ENCODE measurements at regions not wholly inside any gene's neighbourhood (a gene's known extent, or its start where the extent isn't known, plus 50 kb on each side); places are given as distances from the start of the nearest gene placed in this dataset.

DNA sequence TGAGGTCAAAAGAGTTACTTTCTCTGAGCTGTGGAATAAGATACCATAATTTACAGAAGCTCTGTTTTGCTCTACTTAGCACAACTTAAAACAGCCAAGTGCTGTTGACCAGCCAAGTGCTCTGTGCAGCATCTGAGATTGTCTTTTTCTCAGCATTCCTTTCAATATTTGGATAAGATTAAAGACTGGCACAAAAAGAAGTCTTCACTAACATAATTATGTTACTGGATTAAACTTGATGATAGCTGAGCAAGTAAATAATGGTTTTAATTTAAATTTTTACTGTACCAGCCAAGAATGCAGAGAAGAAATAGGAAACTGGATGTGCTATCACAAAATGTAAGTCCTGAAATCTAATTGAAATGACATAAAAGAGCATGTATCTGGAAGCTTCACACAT, 60.4 kb downstream of the NPY2R start:
- Mint-ChIP-seq H3K4me3 (no peak overlapping the region), H3K27me3 (no peaks in the 10 kb centered on the region), H3K9me3 (peaks cover 22% of the 10 kb centered on the region), H3K36me3 (ENCODE audit: low read depth) (no peaks in the 10 kb centered on the region), H3K4me1 (no peaks in the 10 kb centered on the region), H3K27ac (no peak overlapping the region)
- CTCF ChIA-PET: no interaction called here
- intact Hi-C loops (cut with micrococcal nuclease): no loop called here
- ATAC-seq (ENCODE audit: low read depth) (no peak), DNase-seq (no peak)
- POLR2A ChIA-PET: no interaction called here
- TF ChIP-seq, protein P1, sequence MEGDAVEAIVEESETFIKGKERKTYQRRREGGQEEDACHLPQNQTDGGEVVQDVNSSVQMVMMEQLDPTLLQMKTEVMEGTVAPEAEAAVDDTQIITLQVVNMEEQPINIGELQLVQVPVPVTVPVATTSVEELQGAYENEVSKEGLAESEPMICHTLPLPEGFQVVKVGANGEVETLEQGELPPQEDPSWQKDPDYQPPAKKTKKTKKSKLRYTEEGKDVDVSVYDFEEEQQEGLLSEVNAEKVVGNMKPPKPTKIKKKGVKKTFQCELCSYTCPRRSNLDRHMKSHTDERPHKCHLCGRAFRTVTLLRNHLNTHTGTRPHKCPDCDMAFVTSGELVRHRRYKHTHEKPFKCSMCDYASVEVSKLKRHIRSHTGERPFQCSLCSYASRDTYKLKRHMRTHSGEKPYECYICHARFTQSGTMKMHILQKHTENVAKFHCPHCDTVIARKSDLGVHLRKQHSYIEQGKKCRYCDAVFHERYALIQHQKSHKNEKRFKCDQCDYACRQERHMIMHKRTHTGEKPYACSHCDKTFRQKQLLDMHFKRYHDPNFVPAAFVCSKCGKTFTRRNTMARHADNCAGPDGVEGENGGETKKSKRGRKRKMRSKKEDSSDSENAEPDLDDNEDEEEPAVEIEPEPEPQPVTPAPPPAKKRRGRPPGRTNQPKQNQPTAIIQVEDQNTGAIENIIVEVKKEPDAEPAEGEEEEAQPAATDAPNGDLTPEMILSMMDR (IDR thresholded peaks at IDR 0.05): no peak

DNA sequence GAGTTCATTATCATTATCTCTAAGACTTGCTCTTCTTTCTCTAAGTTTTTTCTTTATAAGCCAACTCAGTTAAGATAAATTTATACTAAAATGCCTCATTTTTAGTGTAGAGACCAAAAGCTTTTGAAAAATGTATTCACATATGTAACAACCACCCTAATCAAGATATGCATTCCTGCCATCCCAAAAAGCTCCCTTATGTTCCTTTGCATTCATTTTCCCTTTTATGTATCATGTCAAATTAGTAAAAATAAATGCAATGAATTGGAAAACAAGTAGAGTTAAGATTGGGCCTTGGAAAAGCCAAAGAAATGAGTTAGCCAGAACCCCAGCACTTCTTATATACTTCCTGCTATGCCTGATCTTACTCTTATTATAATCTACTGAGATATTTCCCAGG, 62.2 kb downstream of the NPY2R start:
- CTCF ChIA-PET: no interaction called here
- Mint-ChIP-seq H3K4me3 (no peak overlapping the region), H3K9me3 (peaks cover 22% of the 10 kb centered on the region)

DNA sequence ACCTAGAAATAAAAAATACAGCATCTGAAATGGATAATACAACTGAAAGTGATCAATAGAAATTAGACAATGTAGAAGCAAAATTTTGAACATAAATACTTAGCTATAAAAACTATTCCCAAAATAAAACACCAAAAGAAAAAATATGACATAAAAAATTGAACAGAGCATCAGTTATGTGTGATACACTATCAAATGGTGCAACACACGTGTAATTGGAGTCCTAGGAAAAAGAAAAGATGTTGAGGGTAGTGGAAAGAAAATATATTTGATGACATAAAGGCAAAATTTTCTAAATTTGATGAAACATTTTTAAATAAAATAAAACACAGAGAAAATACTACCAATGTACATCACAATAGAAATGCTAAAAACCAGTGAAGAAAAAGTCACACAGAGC, 63.1 kb downstream of the NPY2R start:
- H3K27me3 Mint-ChIP-seq: no peaks in the 10 kb centered on the region
- ChIA-PET POLR2A (no interaction called here), CTCF (no interaction called here)
- DNase-seq: no peak
- no peaks in the 10 kb centered on the region for H3K4me1 Mint-ChIP-seq
- H3K27ac Mint-ChIP-seq: no peak overlapping the region
- H3K9me3 Mint-ChIP-seq: peaks cover 22% of the 10 kb centered on the region
- H3K4me3 Mint-ChIP-seq: no peak overlapping the region
- no peaks in the 10 kb centered on the region for H3K36me3 Mint-ChIP-seq (ENCODE audit: low read depth)
- no peak for ATAC-seq (ENCODE audit: low read depth)
- TF ChIP-seq, protein P1 (IDR thresholded peaks at IDR 0.05): no peak
- intact Hi-C loops (cut with micrococcal nuclease): no loop called here

More for the DNA sequence above, 62.2 kb downstream of the NPY2R start:
- DNase-seq (no peak), ATAC-seq (ENCODE audit: low read depth) (no peak)
- Mint-ChIP-seq H3K4me1 (no peaks in the 10 kb centered on the region), H3K36me3 (ENCODE audit: low read depth) (no peaks in the 10 kb centered on the region), H3K27me3 (no peaks in the 10 kb centered on the region), H3K27ac (no peak overlapping the region)
- intact Hi-C loops (cut with micrococcal nuclease): no loop called here
- POLR2A ChIA-PET: no interaction called here
- TF ChIP-seq, protein P1 (IDR thresholded peaks at IDR 0.05): no peak

DNA sequence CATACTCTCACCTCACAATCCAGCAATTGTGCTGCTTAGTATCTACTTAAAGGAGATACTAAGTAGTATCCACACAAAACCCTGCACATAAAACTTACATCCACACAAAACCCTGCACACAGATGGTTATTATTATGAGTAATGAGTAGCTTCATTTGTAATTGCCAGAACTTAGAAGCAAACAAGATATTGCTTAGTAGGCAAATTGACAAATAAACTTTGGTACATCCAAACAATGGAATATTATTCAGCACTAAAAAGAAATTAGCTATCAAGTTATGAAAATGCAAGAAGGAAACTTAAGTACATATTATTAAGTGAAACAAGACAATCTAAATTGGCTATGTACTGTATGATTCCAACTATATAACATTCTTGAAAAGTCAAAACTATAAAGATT, 80.6 kb downstream of the NPY2R start:
- Mint-ChIP-seq H3K4me1 (no peaks in the 10 kb centered on the region), H3K9me3 (no peaks in the 10 kb centered on the region), H3K27ac (no peak overlapping the region), H3K27me3 (no peaks in the 10 kb centered on the region), H3K4me3 (no peak overlapping the region), H3K36me3 (ENCODE audit: low read depth) (no peaks in the 10 kb centered on the region)
- TF ChIP-seq, protein P1 (IDR thresholded peaks at IDR 0.05): no peak
- no peak for DNase-seq
- ATAC-seq (ENCODE audit: low read depth): no peak
- intact Hi-C loops (cut with micrococcal nuclease): loop anchor here (5.0 kb wide), 1 partner anchor 192 kb away; no protein-coding TSS in a partner anchor
- CTCF ChIA-PET: no interaction called here
- POLR2A ChIA-PET: no interaction called here

Data from activated B cell treated with CpG ODN at 0.5 μM for 24 hours (primary cell).